GM19324 (cell line): ENCODE measurements at regions not wholly inside any gene's neighbourhood (a gene's known extent, or its start where the extent isn't known, plus 50 kb on each side); places are given as distances from the start of the nearest gene placed in this dataset.

Experiments used
- ATAC-seq: cut with Tn5 transposase; IDR thresholded peaks from one replicate; pipeline ENCODE4 v1.9.1; 2021; ENCODE audit warnings: mild to moderate bottlenecking, moderate library complexity; ENCODE audit not compliant: unreplicated experiment, low FRiP score

GRCh38 chr3:124428372-124429128, 301.7 kb upstream of the UMPS start:
- ATAC-seq = no peak

- ATAC-seq = no peak
These were observed 301.0 kb upstream of the UMPS start for GRCh38 chr3:124429129-124429815.

- ATAC-seq = no peak
These were observed 298.8 kb upstream of the UMPS start for GRCh38 chr3:124431331-124431994.

- ATAC-seq = no peak
These were observed 296.1 kb upstream of the UMPS start for GRCh38 chr3:124434176-124434575.

GRCh38 chr3:124435467-124435866, 294.8 kb upstream of the UMPS start:
- no peak for ATAC-seq

GRCh38 chr3:124438813-124439212, 291.4 kb upstream of the UMPS start:
- ATAC-seq = no peak

- ATAC-seq = no peak
These were observed 290.6 kb upstream of the UMPS start for GRCh38 chr3:124439603-124440002.

- no peak for ATAC-seq
These were observed 288.5 kb upstream of the UMPS start for GRCh38 chr3:124441766-124442165.

- no peak for ATAC-seq
These were observed 287.8 kb upstream of the UMPS start for GRCh38 chr3:124442463-124442862.

GRCh38 chr3:124443446-124443845, 286.8 kb upstream of the UMPS start:
- ATAC-seq = no peak

GRCh38 chr3:124444075-124444474, 286.2 kb upstream of the UMPS start:
- no peak for ATAC-seq

GRCh38 chr3:124444896-124445295, 285.4 kb upstream of the UMPS start:
- no peak for ATAC-seq

GRCh38 chr3:124447845-124448244, 282.4 kb upstream of the UMPS start:
- no peak for ATAC-seq

GRCh38 chr3:124448954-124449353, 281.3 kb upstream of the UMPS start:
- ATAC-seq = no peak

GRCh38 chr3:124450366-124450765, 279.9 kb upstream of the UMPS start:
- no peak for ATAC-seq

- ATAC-seq = no peak
These were observed 278.5 kb upstream of the UMPS start for GRCh38 chr3:124451630-124452317.

GRCh38 chr3:124453189-124453588, 277.1 kb upstream of the UMPS start:
- ATAC-seq = no peak

GRCh38 chr3:124455891-124456290, 274.4 kb upstream of the UMPS start:
- ATAC-seq = no peak

GRCh38 chr3:124456506-124456905, 273.7 kb upstream of the UMPS start:
- ATAC-seq = no peak

GRCh38 chr3:124459678-124460077, 270.6 kb upstream of the UMPS start:
- ATAC-seq = no peak

- ATAC-seq = no peak
These were observed 269.1 kb upstream of the UMPS start for GRCh38 chr3:124461126-124461525.
